Osteocyte (in vitro differentiated cells): ENCODE measurements at regions not wholly inside any gene's neighbourhood (a gene's known extent, or its start where the extent isn't known, plus 50 kb on each side); places are given as distances from the start of the nearest gene placed in this dataset.
A peak's percentile ranks its signal among the peaks of the same experiment; 100 is the strongest.

ENCODE experiments used
- DNase-seq: peaks from one replicate; pipeline ENCODE4 v3.0.0; 2021; ENCODE audit warnings: mixed read lengths; ENCODE audit not compliant: unreplicated experiment; ENCODE audit errors: extremely low spot score
- H3K27ac Mint-ChIP-seq: one replicate; pipeline ENCODE4 v1.8.0; 2021; ENCODE audit warnings: mild to moderate bottlenecking, mixed read lengths; ENCODE audit not compliant: unreplicated experiment
- H3K27me3 Mint-ChIP-seq: one replicate; pipeline ENCODE4 v1.8.0; 2021; ENCODE audit warnings: mixed read lengths; ENCODE audit not compliant: unreplicated experiment
- H3K36me3 Mint-ChIP-seq: one replicate; pipeline ENCODE4 v1.8.0; 2021; ENCODE audit warnings: mixed read lengths; ENCODE audit not compliant: unreplicated experiment
- H3K4me1 Mint-ChIP-seq: one replicate; pipeline ENCODE4 v1.8.0; 2021; ENCODE audit warnings: mixed read lengths; ENCODE audit not compliant: unreplicated experiment
- H3K4me3 Mint-ChIP-seq: one replicate; pipeline ENCODE4 v1.8.0; 2021; ENCODE audit warnings: mild to moderate bottlenecking, moderate library complexity, mixed read lengths; ENCODE audit not compliant: unreplicated experiment
- H3K9me3 Mint-ChIP-seq: one replicate; pipeline ENCODE4 v1.8.0; 2021; ENCODE audit warnings: mixed read lengths; ENCODE audit not compliant: unreplicated experiment
- CTCF ChIP-seq: fragments of 200-600 bp; sonication (generic); IDR thresholded peaks from 2 replicates; pipeline ENCODE4 v1.5.0; 2021; ENCODE audit warnings: antibody characterized with exemption, mild to moderate bottlenecking, moderate library complexity

GRCh38 chr9:118992813-118993794 lies 376.1 kb downstream of the BRINP1 start:
- H3K36me3 Mint-ChIP-seq = no peaks in the 10 kb centered on the region

GRCh38 chr9:118993965-118994364 lies 375.3 kb downstream of the BRINP1 start:
- no peaks in the 10 kb centered on the region for H3K36me3 Mint-ChIP-seq
- H3K9me3 Mint-ChIP-seq = no peaks in the 10 kb centered on the region
- no peak for TF ChIP-seq CTCF
- no peak for DNase-seq
- no peaks in the 10 kb centered on the region for H3K4me1 Mint-ChIP-seq
- no peak overlapping the region for H3K27ac Mint-ChIP-seq
- H3K4me3 Mint-ChIP-seq = no peak overlapping the region
- peaks cover 19% of the 10 kb centered on the region for H3K27me3 Mint-ChIP-seq

More at GRCh38 chr9:118992813-118993794, 376.1 kb downstream of the BRINP1 start:
- H3K9me3 Mint-ChIP-seq = no peaks in the 10 kb centered on the region
- H3K4me3 Mint-ChIP-seq = no peak overlapping the region
- DNase-seq = no peak
- no peak for TF ChIP-seq CTCF
- no peak overlapping the region for H3K27ac Mint-ChIP-seq
- H3K27me3 Mint-ChIP-seq = peaks cover 19% of the 10 kb centered on the region
- no peaks in the 10 kb centered on the region for H3K4me1 Mint-ChIP-seq

- Mint-ChIP-seq H3K36me3 (no peaks in the 10 kb centered on the region), H3K27me3 (no peaks in the 10 kb centered on the region), H3K27ac (no peak overlapping the region), H3K4me1 (peaks cover 31% of the 10 kb centered on the region), H3K9me3 (no peaks in the 10 kb centered on the region), H3K4me3 (no peak overlapping the region)
- no peak for DNase-seq
- TF ChIP-seq CTCF = no peak
Measured at GRCh38 chr9:119002491-119002890, 366.7 kb downstream of the BRINP1 start.

- H3K4me1 Mint-ChIP-seq = peaks cover 31% of the 10 kb centered on the region
- H3K36me3 Mint-ChIP-seq = no peaks in the 10 kb centered on the region
- DNase-seq = no peak
- H3K4me3 Mint-ChIP-seq = no peak overlapping the region
- no peaks in the 10 kb centered on the region for H3K9me3 Mint-ChIP-seq
- no peaks in the 10 kb centered on the region for H3K27me3 Mint-ChIP-seq
- no peak for TF ChIP-seq CTCF
- no peak overlapping the region for H3K27ac Mint-ChIP-seq
Measured at GRCh38 chr9:119003201-119003611, 366.0 kb downstream of the BRINP1 start.

GRCh38 chr9:119003882-119004617 lies 365.2 kb downstream of the BRINP1 start:
- H3K9me3 Mint-ChIP-seq = no peaks in the 10 kb centered on the region
- no peaks in the 10 kb centered on the region for H3K27me3 Mint-ChIP-seq
- H3K4me1 Mint-ChIP-seq = peaks cover 31% of the 10 kb centered on the region
- H3K4me3 Mint-ChIP-seq = no peak overlapping the region
- H3K27ac Mint-ChIP-seq = peak overlapping the region; percentile 61
- DNase-seq = no peak
- H3K36me3 Mint-ChIP-seq = no peaks in the 10 kb centered on the region
- no peak for TF ChIP-seq CTCF
